ENCODE measurements at regions not wholly inside any gene's neighbourhood (a gene's known extent, or its start where the extent isn't known, plus 50 kb on each side); places are given as distances from the start of the nearest gene placed in this dataset.

- POLR2A ChIA-PET, result no interaction called here
- Mint-ChIP-seq H3K36me3 (peaks cover 0 to 6% (median 0%) of the 10 kb centered on the region in 3 donors), H3K4me3 (no peak overlapping the region), H3K27ac (no peak overlapping the region), H3K4me1 (no peaks in the 10 kb centered on the region), H3K9me3 (peaks cover 0 to 11% (median 3%) of the 10 kb centered on the region in 9 donors), H3K27me3 (peaks cover 0 to 10% (median 2%) of the 10 kb centered on the region in 5 donors)
- ATAC-seq (no peak), DNase-seq (peak in 4 of 10 donors; percentile 1 to 23 (median 6))
These were observed 551.4 kb downstream of the IQCM start for GRCh38 chr4:149264093-149264733.

GRCh38 chr4:149248191-149248764, 567.4 kb downstream of the IQCM start:
- H3K4me3 Mint-ChIP-seq, result no peak overlapping the region
- no peaks in the 10 kb centered on the region for H3K36me3 Mint-ChIP-seq
- H3K9me3 Mint-ChIP-seq, result peaks cover 0 to 5% (median 0%) of the 10 kb centered on the region in 9 donors
- POLR2A ChIA-PET, result no interaction called here
- peaks cover 0 to 3% (median 0%) of the 10 kb centered on the region in 5 donors for H3K27me3 Mint-ChIP-seq
- no peak for DNase-seq
- ATAC-seq, result no peak
- H3K27ac Mint-ChIP-seq, result no peak overlapping the region
- H3K4me1 Mint-ChIP-seq, result no peaks in the 10 kb centered on the region

- Mint-ChIP-seq H3K4me1 (no peaks in the 10 kb centered on the region), H3K27me3 (peaks cover 0 to 3% (median 0%) of the 10 kb centered on the region in 5 donors), H3K36me3 (no peaks in the 10 kb centered on the region), H3K9me3 (peaks cover 0 to 5% (median 0%) of the 10 kb centered on the region in 9 donors), H3K4me3 (no peak overlapping the region), H3K27ac (no peak overlapping the region)
- no peak for ATAC-seq
- POLR2A ChIA-PET, result no interaction called here
- no peak for DNase-seq
These were observed 568.5 kb downstream of the IQCM start for GRCh38 chr4:149247164-149247563.

GRCh38 chr4:149245333-149245732, 570.3 kb downstream of the IQCM start:
- Mint-ChIP-seq H3K36me3 (no peaks in the 10 kb centered on the region), H3K4me3 (no peak overlapping the region), H3K27me3 (peaks cover 0 to 3% (median 0%) of the 10 kb centered on the region in 5 donors), H3K9me3 (peaks cover 0 to 3% (median 0%) of the 10 kb centered on the region in 9 donors), H3K27ac (no peak overlapping the region), H3K4me1 (no peaks in the 10 kb centered on the region)
- POLR2A ChIA-PET, result no interaction called here
- DNase-seq (no peak), ATAC-seq (no peak)

- Mint-ChIP-seq H3K9me3 (peaks cover 0 to 9% (median 2%) of the 10 kb centered on the region in 9 donors), H3K4me3 (no peak overlapping the region), H3K4me1 (no peaks in the 10 kb centered on the region), H3K27ac (no peak overlapping the region), H3K36me3 (no peaks in the 10 kb centered on the region), H3K27me3 (no peaks in the 10 kb centered on the region)
- DNase-seq (no peak), ATAC-seq (no peak)
- POLR2A ChIA-PET, result no interaction called here
These were observed 577.5 kb downstream of the IQCM start for GRCh38 chr4:149238097-149238496.

GRCh38 chr4:149234798-149235197, 580.8 kb downstream of the IQCM start:
- H3K4me3 Mint-ChIP-seq, result no peak overlapping the region
- DNase-seq (no peak), ATAC-seq (no peak)
- H3K27me3 Mint-ChIP-seq, result no peaks in the 10 kb centered on the region
- H3K27ac Mint-ChIP-seq, result no peak overlapping the region
- POLR2A ChIA-PET, result no interaction called here
- no peaks in the 10 kb centered on the region for H3K36me3 Mint-ChIP-seq
- H3K4me1 Mint-ChIP-seq, result no peaks in the 10 kb centered on the region
- H3K9me3 Mint-ChIP-seq, result peaks cover 3 to 10% (median 7%) of the 10 kb centered on the region in 9 donors

GRCh38 chr4:149223659-149224058, 592.0 kb downstream of the IQCM start:
- POLR2A ChIA-PET, result no interaction called here
- peaks cover 0 to 2% (median 0%) of the 10 kb centered on the region in 5 donors for H3K27me3 Mint-ChIP-seq
- H3K36me3 Mint-ChIP-seq, result peaks cover 0 to 14% (median 0%) of the 10 kb centered on the region in 3 donors
- ATAC-seq (no peak), DNase-seq (no peak)
- no peak overlapping the region for H3K27ac Mint-ChIP-seq
- H3K9me3 Mint-ChIP-seq, result peaks cover 13 to 42% (median 22%) of the 10 kb centered on the region in 9 donors
- no peak overlapping the region for H3K4me3 Mint-ChIP-seq
- no peaks in the 10 kb centered on the region for H3K4me1 Mint-ChIP-seq

GRCh38 chr4:149218672-149219071, 597.0 kb downstream of the IQCM start:
- Mint-ChIP-seq H3K27ac (no peak overlapping the region), H3K27me3 (peaks cover 0 to 8% (median 0%) of the 10 kb centered on the region in 5 donors), H3K4me3 (no peak overlapping the region), H3K4me1 (no peaks in the 10 kb centered on the region), H3K9me3 (peaks cover 8 to 49% (median 22%) of the 10 kb centered on the region in 9 donors), H3K36me3 (peaks cover 0 to 21% (median 0%) of the 10 kb centered on the region in 3 donors)
- POLR2A ChIA-PET, result no interaction called here
- ATAC-seq (no peak), DNase-seq (no peak)

- Mint-ChIP-seq H3K27me3 (peaks cover 0 to 11% (median 0%) of the 10 kb centered on the region in 5 donors), H3K9me3 (peaks cover 0 to 13% (median 5%) of the 10 kb centered on the region in 9 donors), H3K36me3 (peaks cover 0 to 7% (median 0%) of the 10 kb centered on the region in 3 donors), H3K4me1 (no peaks in the 10 kb centered on the region), H3K4me3 (no peak overlapping the region), H3K27ac (no peak overlapping the region)
- ATAC-seq, result no peak
- no peak for DNase-seq
- POLR2A ChIA-PET, result no interaction called here
These were observed 601.3 kb downstream of the IQCM start for GRCh38 chr4:149214301-149214700.

GRCh38 chr4:149211876-149212275, 603.8 kb downstream of the IQCM start:
- Mint-ChIP-seq H3K4me1 (no peaks in the 10 kb centered on the region), H3K36me3 (no peaks in the 10 kb centered on the region), H3K27me3 (peaks cover 0 to 7% (median 0%) of the 10 kb centered on the region in 5 donors), H3K4me3 (no peak overlapping the region), H3K27ac (no peak overlapping the region), H3K9me3 (peaks cover 0 to 4% (median 0%) of the 10 kb centered on the region in 9 donors)
- ATAC-seq (no peak), DNase-seq (no peak)
- POLR2A ChIA-PET, result no interaction called here

- Mint-ChIP-seq H3K9me3 (no peaks in the 10 kb centered on the region), H3K27me3 (peaks cover 0 to 4% (median 1%) of the 10 kb centered on the region in 5 donors), H3K4me3 (no peak overlapping the region), H3K27ac (no peak overlapping the region), H3K36me3 (no peaks in the 10 kb centered on the region), H3K4me1 (no peaks in the 10 kb centered on the region)
- ATAC-seq (no peak), DNase-seq (no peak)
- POLR2A ChIA-PET, result no interaction called here
These were observed 612.2 kb downstream of the IQCM start for GRCh38 chr4:149203256-149204001.

- Mint-ChIP-seq H3K27ac (no peak overlapping the region), H3K36me3 (no peaks in the 10 kb centered on the region), H3K27me3 (peaks cover 0 to 10% (median 1%) of the 10 kb centered on the region in 5 donors), H3K4me1 (no peaks in the 10 kb centered on the region), H3K9me3 (no peaks in the 10 kb centered on the region), H3K4me3 (no peak overlapping the region)
- DNase-seq (no peak), ATAC-seq (no peak)
- POLR2A ChIA-PET, result no interaction called here
These were observed 613.5 kb downstream of the IQCM start for GRCh38 chr4:149202117-149202516.

GRCh38 chr4:149199594-149199993, 616.0 kb downstream of the IQCM start:
- H3K4me1 Mint-ChIP-seq, result no peaks in the 10 kb centered on the region
- no peak overlapping the region for H3K4me3 Mint-ChIP-seq
- DNase-seq (no peak), ATAC-seq (no peak)
- H3K36me3 Mint-ChIP-seq, result no peaks in the 10 kb centered on the region
- H3K27me3 Mint-ChIP-seq, result peaks cover 0 to 10% (median 1%) of the 10 kb centered on the region in 5 donors
- H3K9me3 Mint-ChIP-seq, result no peaks in the 10 kb centered on the region
- no peak overlapping the region for H3K27ac Mint-ChIP-seq
- POLR2A ChIA-PET, result no interaction called here

All from naive thymus-derived CD8-positive, alpha-beta T cell (primary cell).